ENCODE measurements at regions not wholly inside any gene's neighbourhood (a gene's known extent, or its start where the extent isn't known, plus 50 kb on each side); places are given as distances from the start of the nearest gene placed in this dataset.

DNA sequence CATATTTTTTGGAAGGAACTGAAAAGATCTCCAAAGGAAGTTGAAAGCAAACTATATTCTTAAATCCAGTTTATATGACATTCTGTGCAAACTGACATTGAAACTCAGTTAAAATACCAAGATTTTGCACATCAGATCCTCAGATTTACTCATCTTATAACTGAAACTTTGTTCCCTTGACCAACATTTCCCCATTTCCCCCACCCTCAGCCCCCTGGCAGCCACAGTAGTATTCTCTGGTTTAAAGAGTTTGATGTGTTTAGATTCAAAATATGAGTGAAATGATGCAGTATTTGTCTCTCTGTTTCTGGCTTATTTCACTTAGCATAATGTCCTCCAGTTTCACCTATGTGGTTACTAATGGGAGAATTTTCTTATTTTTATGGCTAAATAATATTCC, 99.2 kb upstream of the ITGA4 start:
- DNase-seq, result no peak

DNA sequence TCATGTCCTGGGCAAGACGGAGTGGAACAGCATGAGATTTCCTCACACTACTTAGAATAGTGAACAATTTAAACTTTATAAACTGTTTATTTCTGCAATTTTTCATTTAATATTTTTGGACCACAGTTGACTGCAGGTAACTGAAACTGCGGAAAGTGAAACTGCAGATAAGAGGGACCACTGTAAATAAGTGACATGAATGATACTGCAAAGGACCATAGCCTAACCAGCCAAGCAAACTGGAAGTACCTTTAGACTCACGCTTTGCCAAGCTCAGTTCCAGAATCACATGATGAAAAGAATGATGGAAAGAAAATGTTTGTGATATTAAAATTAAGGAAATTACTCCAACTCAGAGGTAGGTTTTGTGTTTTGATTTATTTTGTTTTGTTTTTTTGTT, 94.6 kb upstream of the ITGA4 start:
- no peak for DNase-seq

DNA sequence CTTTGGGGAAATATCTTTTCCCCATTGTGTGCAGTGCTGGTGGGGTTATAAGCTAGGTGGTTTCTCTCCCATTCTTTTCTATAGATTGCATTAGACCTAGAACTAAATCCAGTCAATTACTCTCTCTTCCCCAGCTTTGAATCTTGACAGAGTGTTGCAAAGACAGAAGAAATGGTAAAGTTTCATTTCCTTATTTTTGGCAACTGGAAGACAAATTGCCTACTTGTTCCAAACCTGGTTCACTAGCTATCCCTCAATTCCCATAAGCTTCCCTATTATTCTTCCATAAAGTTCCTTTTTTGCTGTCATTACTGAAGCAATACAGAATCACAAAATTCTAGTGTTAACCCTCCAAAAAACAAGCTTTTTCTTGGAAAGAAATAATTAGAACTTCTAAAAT, 94.0 kb upstream of the ITGA4 start:
- DNase-seq, result no peak

DNA sequence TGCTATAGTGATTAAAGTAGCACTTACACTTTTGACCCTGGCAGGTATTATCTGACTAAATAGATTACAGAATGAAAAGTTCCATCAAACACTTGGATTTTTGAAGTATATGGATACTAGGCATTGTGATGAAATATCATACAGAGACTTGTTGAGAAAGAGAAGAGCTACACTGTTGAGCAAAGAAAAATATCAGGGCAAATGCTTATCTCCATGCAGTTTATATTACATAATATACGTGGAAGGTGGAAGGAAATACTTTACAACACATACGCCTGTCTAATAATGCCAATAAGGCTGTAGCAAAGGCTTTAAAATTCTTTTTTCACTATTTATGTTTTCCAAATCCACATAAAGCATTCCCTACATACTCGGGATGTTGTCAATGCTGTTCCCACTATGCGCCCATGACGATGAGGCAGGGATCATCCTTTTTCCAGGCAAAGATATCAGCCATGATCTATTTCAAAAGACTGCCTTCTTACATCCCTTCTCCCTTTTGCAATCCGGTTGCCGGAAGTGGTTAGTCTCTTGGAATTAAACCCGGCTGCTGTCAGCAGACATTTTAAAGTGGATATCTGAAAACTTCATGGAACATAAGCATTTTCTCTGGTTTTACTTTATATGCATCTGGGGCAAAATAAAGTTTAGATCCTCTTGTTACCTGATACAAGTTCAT, 92.6 kb upstream of the ITGA4 start:
- DNase-seq, result no peak

DNA sequence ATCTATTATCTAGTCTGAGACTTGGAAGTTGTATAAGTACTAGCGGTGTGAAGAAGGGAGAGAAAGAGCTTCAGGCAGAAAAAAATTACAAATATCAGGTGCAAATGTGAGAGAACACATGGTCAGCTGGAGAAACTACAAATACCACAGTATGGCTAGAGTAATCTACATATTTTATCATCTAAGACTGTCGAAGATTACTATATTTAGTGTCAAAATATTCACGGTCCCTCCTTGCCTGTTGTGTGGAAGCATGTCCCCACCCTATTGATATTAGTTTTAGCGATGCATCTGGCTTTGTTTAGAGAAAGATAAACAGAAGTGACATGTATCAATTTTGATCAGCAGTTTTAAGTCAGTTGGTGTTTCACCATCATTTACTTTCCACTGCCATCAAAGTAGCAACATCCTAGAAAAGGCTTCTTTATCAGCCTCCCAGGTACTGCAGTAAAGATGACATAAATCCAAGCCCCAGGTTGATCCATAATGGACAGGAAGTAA, 90.5 kb upstream of the ITGA4 start:
- DNase-seq, result no peak

DNA sequence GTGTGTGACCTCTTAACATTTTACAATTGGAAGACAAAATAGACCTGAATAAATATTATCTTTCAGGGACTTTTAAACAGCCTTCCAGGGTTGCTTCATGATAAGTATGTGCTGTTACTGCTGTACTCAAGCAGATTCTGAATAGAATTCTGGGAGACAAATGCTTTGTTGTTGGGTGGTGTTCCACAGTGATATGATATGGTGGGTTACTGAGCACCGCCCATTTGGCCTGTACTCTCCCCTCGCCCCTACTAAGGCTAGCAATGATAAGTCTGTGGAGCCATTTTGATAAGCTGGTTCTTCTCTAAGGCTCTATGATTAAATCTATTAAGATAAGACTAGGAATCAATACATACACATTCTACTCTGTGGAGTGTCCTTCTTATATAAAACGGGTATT, 89.8 kb upstream of the ITGA4 start:
- no peak for DNase-seq

DNA sequence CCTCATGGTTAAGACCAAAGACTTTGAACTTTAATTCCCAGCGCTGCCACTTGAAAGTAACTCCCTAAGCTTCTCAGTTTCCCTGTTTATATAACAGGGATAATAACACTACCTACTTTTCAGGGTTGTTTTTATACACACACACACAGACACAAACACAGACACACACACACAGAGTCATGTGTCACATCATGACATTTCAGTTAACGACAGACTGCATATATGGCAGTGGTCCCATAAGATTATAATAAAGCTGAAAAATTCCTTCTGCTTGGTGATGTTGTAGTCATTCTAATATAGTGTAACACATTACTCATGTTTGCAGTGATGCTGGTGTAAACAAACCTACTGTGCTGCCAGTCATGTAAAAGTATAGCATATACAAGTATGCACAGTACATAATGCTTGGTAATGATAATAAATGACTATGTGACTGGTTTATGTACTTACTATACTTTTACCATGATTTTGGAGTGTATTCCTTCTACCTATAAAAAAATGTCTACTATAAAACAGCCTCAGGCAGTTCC, 89.2 kb upstream of the ITGA4 start:
- no peak for DNase-seq

DNA sequence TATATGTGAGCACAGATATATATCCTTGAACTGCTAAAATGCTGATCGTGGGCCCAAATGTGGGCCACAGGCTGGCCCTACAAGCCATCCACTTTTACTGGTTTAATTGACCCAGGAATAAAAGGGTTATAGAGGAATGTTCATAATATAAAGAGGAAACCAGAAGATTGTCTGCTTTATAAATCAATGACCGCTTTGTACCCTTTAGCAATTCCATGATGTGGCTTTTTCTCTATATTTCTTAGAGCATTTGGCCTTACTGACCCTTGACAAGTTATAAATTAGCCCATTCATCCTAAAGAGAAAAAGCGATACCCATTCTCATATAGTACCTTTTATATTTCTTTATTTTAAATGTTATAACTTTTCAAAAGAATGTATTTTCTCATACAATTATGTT, 87.1 kb upstream of the ITGA4 start:
- DNase-seq, result no peak

DNA sequence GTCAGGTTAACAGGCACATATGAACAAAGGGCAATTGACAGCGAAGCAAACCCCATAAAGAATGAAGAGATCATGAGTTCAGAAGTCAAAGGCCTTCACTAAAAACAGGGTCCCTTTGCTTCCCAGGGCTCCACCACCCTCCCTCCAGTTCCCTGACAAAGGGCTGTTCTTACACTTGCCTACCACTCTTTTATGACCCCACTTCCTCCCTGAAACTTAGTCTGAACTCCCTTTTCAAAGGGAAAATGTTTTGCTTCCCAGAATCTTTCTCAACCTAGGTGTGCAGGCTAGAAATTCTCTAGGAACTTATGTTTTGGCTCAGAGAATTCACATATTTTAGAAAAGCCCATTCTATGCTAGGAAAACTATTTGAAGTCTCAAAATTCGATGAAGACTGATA, 86.0 kb upstream of the ITGA4 start:
- no peak for DNase-seq

DNA sequence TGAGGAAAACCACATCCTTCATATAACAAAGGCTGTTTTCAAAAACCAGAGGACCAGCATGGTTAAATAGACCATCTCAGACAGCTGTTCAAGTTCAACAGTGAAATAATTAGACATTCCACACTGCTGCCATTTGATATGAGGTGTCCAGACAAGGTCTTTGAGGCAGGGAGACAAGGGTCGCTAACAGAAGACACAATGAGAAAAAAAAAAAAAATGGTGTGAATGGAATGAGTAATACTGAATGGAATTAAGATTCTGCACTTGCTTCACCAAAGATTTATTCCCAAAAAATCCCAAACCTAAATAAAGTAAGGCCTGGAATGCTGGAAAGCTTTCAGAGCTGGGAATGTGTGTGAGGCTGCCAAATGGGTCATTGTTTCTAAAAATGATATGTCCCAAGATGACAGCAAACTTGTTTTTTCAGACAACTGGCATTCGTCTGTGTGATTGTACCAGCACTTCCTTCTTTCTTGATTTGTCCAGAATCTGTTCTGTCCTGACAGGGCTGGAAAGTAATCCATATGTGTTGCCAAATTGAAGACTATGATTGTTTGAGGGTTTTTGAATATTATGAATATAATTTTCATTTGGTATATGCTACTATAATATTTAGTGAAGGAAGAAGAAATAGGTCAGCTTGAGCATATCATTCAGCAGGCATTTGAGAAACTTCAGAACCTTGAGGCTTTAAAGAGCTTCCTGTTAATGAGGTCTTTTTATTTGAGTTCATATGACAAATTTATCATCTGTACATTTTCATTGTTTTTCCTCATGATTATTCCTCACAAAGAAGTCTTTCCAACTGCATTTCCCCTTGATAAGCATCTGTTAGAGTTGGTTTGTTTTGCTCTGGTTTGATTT, 85.2 kb upstream of the ITGA4 start:
- peak; percentile 20 for DNase-seq

DNA sequence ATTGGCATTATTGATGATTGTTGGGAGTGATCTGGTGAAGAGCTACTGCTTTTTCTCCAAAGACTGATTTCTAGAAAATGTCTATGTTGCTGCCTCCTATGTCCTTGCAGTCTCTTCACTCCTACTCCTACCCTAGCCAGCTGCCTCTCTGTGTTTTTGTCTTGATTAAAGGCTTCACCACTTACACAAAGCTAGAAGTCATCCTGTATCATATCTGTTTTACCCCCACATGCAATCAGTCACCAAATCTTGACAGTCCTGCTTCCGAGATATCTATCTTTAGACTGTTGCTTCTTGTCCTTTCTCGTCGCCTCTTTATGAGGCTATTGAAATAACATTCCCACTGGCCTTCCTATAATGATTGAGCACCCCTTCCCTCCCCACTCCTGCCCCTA, 84.5 kb upstream of the ITGA4 start:
- no peak for DNase-seq

DNA sequence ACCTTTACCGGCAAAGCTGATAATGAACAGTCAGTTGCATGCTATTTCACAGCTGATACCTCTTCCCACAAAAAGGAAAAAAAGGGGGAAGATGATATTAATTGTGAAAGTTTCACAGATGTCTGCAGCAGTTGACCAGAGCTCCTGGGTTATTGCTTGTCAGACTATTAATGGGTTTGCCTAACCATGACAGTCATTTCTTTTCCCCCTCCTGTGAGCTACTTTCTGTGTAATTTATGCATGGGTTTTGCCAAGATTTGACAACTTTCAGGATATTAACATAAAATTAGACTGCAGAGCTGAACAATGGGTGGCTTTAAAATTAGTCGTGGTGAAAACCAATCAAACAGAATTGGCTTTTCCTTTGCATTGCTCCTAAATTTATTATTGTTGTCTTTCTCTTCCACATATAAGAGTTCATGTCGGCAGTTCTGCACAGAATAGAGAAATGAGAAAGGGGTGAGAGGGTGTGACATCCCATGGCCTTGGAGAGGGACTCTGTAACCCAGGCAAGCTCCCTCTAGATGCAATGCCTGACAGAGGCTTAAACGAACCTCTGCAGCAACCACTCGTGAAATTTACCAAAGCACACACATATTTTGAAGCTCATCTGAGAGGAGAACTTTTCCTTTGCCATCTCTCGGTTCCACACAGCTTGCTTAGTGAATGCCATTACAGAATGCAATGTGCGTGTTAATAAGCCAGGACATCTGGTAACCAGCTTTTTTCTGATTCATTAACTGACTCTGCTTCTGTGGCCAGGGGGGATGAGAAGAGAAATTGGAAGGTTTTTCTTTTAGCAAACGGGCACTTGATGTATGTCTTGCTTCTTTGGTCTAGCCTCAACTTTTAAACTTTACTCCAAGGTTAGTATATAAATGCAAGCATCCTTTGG, 82.2 kb upstream of the ITGA4 start:
- DNase-seq, result no peak

DNA sequence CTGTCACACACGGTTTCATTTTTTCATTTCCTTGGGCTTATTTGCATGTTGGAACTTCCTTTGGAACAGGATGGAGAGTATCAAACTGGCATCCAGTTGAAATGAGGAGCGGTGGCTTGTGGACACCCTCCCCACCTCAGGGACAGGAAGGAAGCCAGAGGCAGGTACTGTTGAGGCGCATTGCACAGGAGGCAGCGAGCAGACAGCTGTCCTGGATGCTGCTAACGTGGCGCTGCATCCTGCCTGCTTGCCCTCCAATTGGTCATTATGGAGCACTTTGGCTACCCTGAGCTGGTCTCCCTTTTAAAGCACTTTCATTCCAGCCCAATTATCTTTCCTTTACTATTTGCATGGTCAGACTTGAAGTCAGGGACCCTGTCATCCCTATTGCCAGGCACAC, 80.7 kb upstream of the ITGA4 start:
- DNase-seq, result no peak

DNA sequence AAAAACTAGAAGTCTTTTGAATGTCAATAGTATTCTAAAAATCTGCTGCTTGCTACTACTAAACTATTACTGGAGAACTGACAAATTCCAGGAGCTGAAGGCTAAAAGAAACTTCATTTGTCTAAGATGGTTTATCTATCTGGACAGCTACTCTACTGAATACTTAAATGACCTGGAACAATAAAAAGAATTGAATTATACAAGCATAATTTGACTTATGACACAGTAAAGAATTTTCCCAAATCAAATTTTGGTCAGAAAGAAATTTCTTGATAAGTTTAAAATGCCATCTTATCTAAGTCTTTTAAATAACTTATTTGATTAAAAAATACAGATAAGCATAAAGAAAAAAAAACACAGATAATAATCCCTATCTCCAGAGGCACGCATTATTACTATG, 80.2 kb upstream of the ITGA4 start:
- no peak for DNase-seq

DNA sequence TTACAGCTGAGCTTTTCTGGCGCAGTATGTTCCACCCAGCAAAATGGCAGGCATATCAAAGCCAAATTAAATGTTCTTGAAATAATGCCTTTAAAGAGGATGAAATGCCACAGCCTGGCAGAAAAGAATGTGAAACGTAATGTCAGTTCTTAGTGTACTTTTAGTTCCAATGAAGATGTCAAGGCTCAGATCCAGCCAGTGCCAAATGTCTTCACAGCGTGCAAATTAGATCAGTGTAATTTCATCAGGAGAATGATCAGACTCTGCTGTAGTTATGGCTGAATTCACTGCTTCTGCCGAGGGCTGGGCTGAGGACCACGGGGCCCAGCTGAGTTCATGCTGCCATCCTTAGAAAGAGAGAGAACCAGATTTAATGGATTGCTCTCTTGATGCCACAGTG, 78.7 kb upstream of the ITGA4 start:
- DNase-seq, result no peak

DNA sequence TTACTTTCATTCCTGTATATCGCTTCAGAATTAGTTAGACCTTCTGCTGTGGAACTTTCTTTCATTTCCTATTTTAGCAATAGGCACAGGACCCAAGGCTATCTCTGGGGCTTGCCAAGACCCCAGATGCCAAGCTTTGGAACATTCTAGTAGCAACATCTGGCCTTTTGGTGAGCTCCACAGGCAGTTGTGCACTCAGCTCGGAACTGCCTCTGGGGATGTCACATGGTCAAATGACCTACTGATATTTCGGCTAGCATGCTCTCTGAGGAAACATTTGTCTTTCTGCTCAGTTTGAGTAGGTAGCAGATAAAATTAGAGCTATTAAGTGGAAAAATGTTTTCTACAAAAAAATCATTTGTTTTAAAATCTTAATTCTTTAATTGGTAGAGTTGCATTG, 76.6 kb upstream of the ITGA4 start:
- DNase-seq, result no peak

DNA sequence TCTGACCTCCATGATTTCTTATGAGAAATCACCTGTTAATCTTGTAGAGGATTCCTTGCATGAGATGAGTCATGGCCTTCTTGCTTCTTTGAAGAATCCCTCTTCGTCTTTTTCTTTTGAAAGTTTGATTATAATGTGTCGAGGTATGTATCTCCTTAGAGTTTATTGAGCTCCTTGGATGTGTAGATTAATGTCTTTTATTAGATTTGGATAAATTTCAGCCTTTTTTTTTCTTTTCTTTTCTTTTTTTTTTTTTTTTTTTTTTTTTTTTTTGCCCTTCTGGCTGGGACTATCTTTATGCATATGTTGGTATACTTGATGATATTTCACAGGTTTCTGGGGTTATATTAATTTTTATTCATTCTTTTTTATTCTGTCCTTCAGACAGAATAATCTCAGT, 72.3 kb upstream of the ITGA4 start:
- no peak for DNase-seq

DNA sequence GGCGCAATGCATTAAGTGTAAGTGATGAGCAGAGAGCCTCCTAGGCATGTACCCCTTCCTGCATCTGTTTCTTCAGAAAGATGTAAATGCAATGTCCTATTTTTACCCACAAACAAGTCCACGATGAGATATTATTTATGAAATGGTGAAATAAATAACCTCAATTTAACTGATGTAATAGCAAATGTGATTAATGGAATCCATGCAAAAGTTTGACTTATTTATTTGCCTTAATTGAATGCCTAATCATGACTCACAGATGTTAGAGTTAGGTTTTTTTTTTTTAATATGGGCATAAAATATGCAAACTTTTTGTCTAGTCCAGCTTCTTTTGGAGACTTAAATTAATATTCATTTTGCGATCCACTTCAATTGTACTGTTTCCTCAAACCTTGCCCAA, 67.7 kb upstream of the ITGA4 start:
- DNase-seq, result no peak

DNA sequence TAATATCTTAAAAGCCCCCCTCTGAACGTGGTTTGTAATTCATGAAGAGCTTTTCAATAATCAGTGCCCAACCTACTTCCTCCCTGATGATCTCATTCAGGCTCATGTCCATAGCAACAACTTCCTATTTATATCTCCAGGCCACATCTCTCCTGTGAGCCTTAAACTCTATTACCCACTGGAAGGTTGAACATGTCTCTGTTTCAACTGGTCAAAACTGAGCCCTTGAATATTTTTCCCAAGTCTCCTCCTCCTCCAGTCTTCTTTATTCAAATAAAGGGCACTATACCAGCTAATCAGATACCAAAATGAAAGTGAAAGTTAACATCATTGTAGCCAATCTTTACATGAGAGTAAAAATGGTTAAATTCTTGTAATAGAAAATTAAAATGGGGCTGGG, 63.7 kb upstream of the ITGA4 start:
- peak; percentile 77 for DNase-seq

DNA sequence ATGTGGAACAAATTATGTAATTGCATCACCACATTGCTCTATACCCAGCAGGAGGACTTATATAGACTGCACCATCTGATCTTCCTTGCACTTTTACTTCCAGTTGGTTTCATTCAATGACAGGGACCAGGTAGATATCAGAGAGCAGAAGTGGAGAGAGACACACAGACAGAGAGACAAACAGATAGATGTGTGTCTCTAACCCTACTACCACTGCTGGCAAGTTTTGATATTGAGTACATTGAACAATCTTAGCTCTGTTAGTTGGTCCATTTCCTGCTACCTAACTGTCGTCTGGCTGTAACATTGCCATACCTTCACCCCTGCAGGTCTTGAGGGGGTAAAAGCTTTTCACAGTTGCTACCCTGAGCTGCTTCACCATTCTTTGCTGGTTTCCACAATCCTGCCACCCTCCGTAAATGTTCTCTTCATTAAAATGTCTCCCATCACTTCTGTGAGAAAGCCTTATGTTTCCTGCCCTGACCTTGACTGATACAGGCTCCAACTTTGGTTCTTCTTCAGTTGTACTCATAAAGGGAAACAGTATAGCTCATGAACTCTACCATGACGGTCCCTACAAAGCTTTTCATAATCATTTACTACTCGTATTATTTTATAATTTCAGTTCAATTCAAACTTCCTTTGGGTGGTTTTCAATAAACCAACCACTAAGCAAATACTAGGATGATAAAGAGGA, 62.3 kb upstream of the ITGA4 start:
- no peak for DNase-seq

DNA sequence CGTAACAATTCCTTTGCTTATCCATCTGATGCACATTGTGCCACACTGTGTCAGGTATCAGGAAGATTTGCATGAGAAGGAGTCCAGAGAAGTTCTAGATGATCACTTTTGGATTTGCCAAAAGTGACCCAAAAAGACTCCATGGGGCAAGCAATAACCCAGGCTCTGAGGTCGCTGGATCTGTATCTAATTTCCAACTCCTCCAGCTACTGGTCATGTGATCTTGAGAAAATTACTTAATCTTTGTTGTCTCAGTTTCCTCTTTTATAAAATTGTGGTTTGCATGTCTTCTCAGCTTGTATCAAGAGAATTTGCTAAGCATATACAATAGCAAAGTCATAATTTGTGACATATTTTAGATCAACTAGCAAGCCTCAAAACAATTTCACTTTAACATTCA, 61.3 kb upstream of the ITGA4 start:
- DNase-seq, result no peak

DNA sequence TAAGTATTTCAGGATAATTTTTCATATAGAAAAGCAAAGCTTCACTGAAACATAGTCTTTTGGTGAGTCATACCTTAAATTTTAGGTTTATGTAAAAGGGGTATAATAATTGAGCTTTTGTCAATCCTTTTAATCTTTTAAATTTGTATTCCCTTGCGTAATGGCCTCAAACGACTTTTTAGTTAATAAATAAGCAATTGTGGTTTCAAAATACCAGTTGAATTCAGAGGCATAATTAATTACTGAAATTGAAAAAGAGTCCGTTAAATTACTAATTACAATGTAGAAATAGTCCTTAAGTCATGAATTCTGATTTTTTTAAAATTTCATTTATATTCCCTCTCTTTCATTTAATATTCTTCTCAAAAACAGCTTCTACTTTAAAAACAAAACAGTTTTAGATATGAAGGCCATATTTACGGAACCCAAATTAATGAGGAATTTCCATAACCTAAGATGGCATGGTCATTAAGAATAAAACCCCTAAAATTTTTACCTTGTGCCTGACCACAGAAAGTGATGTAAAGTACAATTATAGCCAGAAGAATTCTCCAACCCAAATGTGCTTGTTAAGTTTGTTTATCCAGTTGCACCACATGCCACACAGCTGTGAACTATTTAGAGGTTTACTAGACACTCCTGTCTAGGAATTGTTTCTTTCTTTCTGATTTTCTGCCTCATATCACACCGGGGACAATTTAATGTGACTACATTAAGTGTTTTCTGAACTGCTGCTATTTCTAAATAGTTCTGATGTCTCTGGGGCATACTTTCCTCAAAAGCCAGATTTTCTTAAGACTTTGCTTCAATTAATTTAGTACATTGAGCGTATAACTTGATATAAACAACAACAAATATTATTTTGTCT, 60.7 kb upstream of the ITGA4 start:
- no peak for DNase-seq
